Activated T-helper 2 cell treated with anti-CD3 and anti-CD28 coated beads, Interferon-gamma antibody, Interleukin-2, Interleukin-4, amounts not matched to agents 10 μg/mL and 5 μg/mL and 100 μg/mL, durations not matched to agents 14 hours and 24 hours and 36 hours (primary cell): ENCODE measurements at regions not wholly inside any gene's neighbourhood (a gene's known extent, or its start where the extent isn't known, plus 50 kb on each side); places are given as distances from the start of the nearest gene placed in this dataset.

Experiments
- DNase-seq: peaks from one replicate; pipeline ENCODE4 v3.0.0; 2021; ENCODE audit warnings: low spot score
- H3K27ac Mint-ChIP-seq: one replicate; pipeline ENCODE4 v1.8.0; 2021; ENCODE audit warnings: mixed read lengths
- H3K27me3 Mint-ChIP-seq: one replicate; pipeline ENCODE4 v1.8.0; 2021; ENCODE audit warnings: low read depth, mixed read lengths
- H3K36me3 Mint-ChIP-seq: one replicate; pipeline ENCODE4 v1.8.0; 2021; ENCODE audit warnings: low read depth, mixed read lengths
- H3K4me1 Mint-ChIP-seq: one replicate; pipeline ENCODE4 v1.8.0; 2021; ENCODE audit warnings: low read depth, mixed read lengths
- H3K4me3 Mint-ChIP-seq: one replicate; pipeline ENCODE4 v1.8.0; 2021; ENCODE audit warnings: low read depth, mild to moderate bottlenecking, moderate library complexity, mixed read lengths
- H3K9me3 Mint-ChIP-seq: one replicate; pipeline ENCODE4 v1.8.0; 2021; ENCODE audit warnings: mixed read lengths
- intact Hi-C: fragments of 100-400 bp; cut with micrococcal nuclease; formaldehyde crosslinking; loops from one replicate; pipeline ENCODE4 v1.15.1; 2023

DNA sequence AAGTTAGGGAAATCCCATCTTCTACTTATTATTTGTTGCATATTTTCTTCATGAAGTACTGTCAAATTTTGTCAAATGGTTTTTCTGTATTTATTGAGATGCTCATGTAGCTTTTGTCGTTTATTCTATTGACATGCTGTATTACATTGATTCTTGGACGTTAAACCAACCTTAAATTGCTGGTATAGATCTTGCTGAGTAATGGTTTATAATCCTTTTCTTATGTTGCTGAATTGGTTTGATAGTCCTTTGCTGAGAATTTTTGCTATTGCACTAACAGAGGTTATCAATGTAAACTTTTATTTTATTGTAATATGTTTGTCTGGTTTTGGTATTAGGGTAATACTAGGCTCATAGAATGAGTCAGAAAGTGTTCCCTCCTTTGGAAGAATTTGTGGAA, 54.3 kb upstream of the COL6A5 start:
- H3K27me3 Mint-ChIP-seq, result peaks cover 3% of the 10 kb centered on the region
- no peak overlapping the region for H3K4me3 Mint-ChIP-seq
- intact Hi-C loops, result no loop called here
- no peak overlapping the region for H3K27ac Mint-ChIP-seq
- H3K9me3 Mint-ChIP-seq, result no peaks in the 10 kb centered on the region
- H3K4me1 Mint-ChIP-seq, result no peaks in the 10 kb centered on the region
- H3K36me3 Mint-ChIP-seq, result no peaks in the 10 kb centered on the region
- DNase-seq, result no peak

DNA sequence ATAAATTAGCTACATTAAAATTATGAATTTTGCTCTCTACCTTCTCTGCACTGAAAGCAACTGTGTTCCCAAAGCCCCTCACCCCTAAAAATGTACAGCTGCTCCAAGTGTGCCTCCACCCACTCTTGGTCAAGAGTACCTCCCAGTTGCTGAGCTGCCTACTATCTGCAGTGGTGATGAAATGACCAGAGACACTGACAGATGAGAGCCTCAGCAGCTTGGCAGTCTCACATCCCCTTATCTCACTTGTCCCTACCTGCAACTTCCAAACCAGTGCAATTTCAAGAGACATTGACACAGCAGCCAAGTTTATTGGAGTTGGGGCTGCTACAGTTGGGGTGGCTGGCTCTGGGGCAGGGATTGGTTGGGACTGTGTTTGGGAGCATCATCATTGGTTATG, 52.2 kb upstream of the COL6A5 start:
- no peaks in the 10 kb centered on the region for H3K4me1 Mint-ChIP-seq
- H3K27ac Mint-ChIP-seq, result no peak overlapping the region
- H3K36me3 Mint-ChIP-seq, result no peaks in the 10 kb centered on the region
- DNase-seq, result no peak
- peaks cover 3% of the 10 kb centered on the region for H3K27me3 Mint-ChIP-seq
- no peaks in the 10 kb centered on the region for H3K9me3 Mint-ChIP-seq
- H3K4me3 Mint-ChIP-seq, result no peak overlapping the region
- intact Hi-C loops, result no loop called here
